SK-N-SH (cell line): ENCODE measurements at regions not wholly inside any gene's neighbourhood (a gene's known extent, or its start where the extent isn't known, plus 50 kb on each side); places are given as distances from the start of the nearest gene placed in this dataset.

ENCODE experiments used
- CTCF ChIA-PET: fragments of 300-600, 350-600 bp; formaldehyde crosslinking; extraction: SDS; loops from one replicate; lab custom pipeline; 2021; lab: Yijun Ruan, JAX
- POLR2A ChIA-PET: fragments of 350-600 bp; sonication (Branson Sonifier 250); formaldehyde crosslinking; extraction: SDS; loops from one replicate; lab custom pipeline; 2020; ENCODE audit warnings: antibody characterized with exemption, inconsistent platforms; lab: Yijun Ruan, JAX
- DNase-seq: peaks from one replicate; pipeline ENCODE4 v3.0.0; 2012
- H2AFZ ChIP-seq: fragments of 200-600 bp; sonication (generic); 2 replicates; pipeline ENCODE4 v1.8.1; 2016; ENCODE audit warnings: antibody characterized with exemption, mild to moderate bottlenecking, low read depth
- H3F3A ChIP-seq: fragments of 200-600 bp; sonication (generic); replicated peaks from 2 replicates; pipeline ENCODE3; 2016; ENCODE audit warnings: antibody characterized with exemption, mild to moderate bottlenecking; ENCODE audit not compliant: insufficient read depth
- H3K27ac ChIP-seq, 2 experiments: fragments of 200-500 bp in 1 of 2; fragments of 200-600 bp in 1 of 2; sonication (Bioruptor generic) in 1 of 2; sonication (generic), shearing (Covaris generic) in 1 of 2; 2 replicates each; pipeline versions ENCODE4 v1.5.1 to v1.6.1; 2014 to 2016; ENCODE audit warnings: low read depth in 2 of 2, inconsistent platforms in 1 of 2, low read length in 1 of 2, mild to moderate bottlenecking in 1 of 2, mixed read lengths in 1 of 2
- H3K27me3 ChIP-seq: fragments of 200-600 bp; sonication (generic), shearing (Covaris generic); 2 replicates; pipeline ENCODE4 v1.6.1; 2016; ENCODE audit warnings: mixed run types; ENCODE audit not compliant: insufficient read depth
- H3K36me3 ChIP-seq, 2 experiments: fragments of 200-500 bp in 1 of 2; fragments of 200-600 bp in 1 of 2; sonication (Bioruptor generic) in 1 of 2; sonication (generic) in 1 of 2; replicated peaks in 1 of 2; 2 replicates each; pipeline versions ENCODE3 to v1.5.1; 2014 to 2016; ENCODE audit warnings: low read length in 1 of 2, mild to moderate bottlenecking in 1 of 2; ENCODE audit not compliant: insufficient read depth in 2 of 2, control insufficient read depth in 1 of 2
- H3K4me1 ChIP-seq, 2 experiments: fragments of 200-500 bp in 1 of 2; fragments of 200-600 bp in 1 of 2; sonication (Bioruptor generic) in 1 of 2; sonication (generic), shearing (Covaris generic) in 1 of 2; 2 replicates each; pipeline versions ENCODE4 v1.5.1 to v1.6.1; 2014 to 2016; ENCODE audit warnings: low read depth in 1 of 2, low read length in 1 of 2, mixed run types in 1 of 2; ENCODE audit not compliant: insufficient read depth in 2 of 2, control insufficient read depth in 1 of 2
- H3K4me2 ChIP-seq: fragments of 200-600 bp; sonication (generic), shearing (Covaris generic); 2 replicates; pipeline ENCODE4 v1.6.1; 2017; ENCODE audit warnings: mixed run types
- H3K4me3 ChIP-seq, 2 experiments: fragments of 200-500 bp in 1 of 2; fragments of 200-600 bp in 1 of 2; sonication (Bioruptor generic) in 1 of 2; sonication (generic), shearing (Covaris generic) in 1 of 2; 2 replicates each; pipeline versions ENCODE4 v1.5.1 to v1.8.1; 2014 to 2016; ENCODE audit warnings: low read depth in 2 of 2, inconsistent platforms in 1 of 2, low read length in 1 of 2, mild to moderate bottlenecking in 1 of 2, mixed read lengths in 1 of 2, moderate library complexity in 1 of 2
- H3K79me2 ChIP-seq: fragments of 200-600 bp; sonication (generic); 2 replicates; pipeline ENCODE4 v1.8.1; 2017; ENCODE audit warnings: mild to moderate bottlenecking; ENCODE audit not compliant: insufficient read depth
- H3K9ac ChIP-seq: fragments of 200-600 bp; sonication (generic); 2 replicates; pipeline ENCODE4 v1.6.1; 2017; ENCODE audit warnings: mixed run types
- H3K9me2 ChIP-seq: fragments of 200-600 bp; sonication (generic); 2 replicates; pipeline ENCODE4 v1.6.1; 2017; ENCODE audit warnings: mixed run types
- H3K9me3 ChIP-seq: fragments of 200-600 bp; sonication (generic); 2 replicates; pipeline ENCODE4 v1.6.1; 2017; ENCODE audit warnings: mixed run types, mild to moderate bottlenecking, moderate library complexity
- H4K20me1 ChIP-seq: fragments of 200-600 bp; sonication (generic); 2 replicates; pipeline ENCODE4 v1.6.1; 2017; ENCODE audit warnings: mild to moderate bottlenecking, mixed run types; ENCODE audit not compliant: insufficient read depth
- ELF1 ChIP-seq: IDR thresholded peaks from 2 replicates; pipeline ENCODE4 v1.4.0; 2012
- EP300 ChIP-seq, 2 experiments: IDR thresholded peaks; 2 replicates each; pipeline versions ENCODE4 v1.4.0 to v1.6.1; 2012; ENCODE audit warnings: borderline replicate concordance in 1 of 2, low read depth in 1 of 2, low read length in 1 of 2
- FOSL2 ChIP-seq: IDR thresholded peaks from 2 replicates; pipeline ENCODE4 v1.4.0; 2012; ENCODE audit warnings: low read depth, mild to moderate bottlenecking, moderate library complexity, borderline replicate concordance
- FOXJ3 ChIP-seq: sonication (generic); formaldehyde crosslinking; IDR thresholded peaks from 2 replicates; pipeline ENCODE4 v1.5.1; 2020; ENCODE audit warnings: mild to moderate bottlenecking, missing genetic modification reagents
- GABPA ChIP-seq: IDR thresholded peaks from 2 replicates; pipeline ENCODE4 v1.4.0; 2012; ENCODE audit warnings: low read depth, mild to moderate bottlenecking
- JUND ChIP-seq: IDR thresholded peaks from 2 replicates; pipeline ENCODE4 v1.4.0; 2012
- NFIC ChIP-seq: IDR thresholded peaks from 2 replicates; pipeline ENCODE4 v1.4.0; 2012; ENCODE audit warnings: borderline replicate concordance
- NRF1 ChIP-seq: IDR thresholded peaks from 2 replicates; pipeline ENCODE4 v1.6.1; 2012; ENCODE audit warnings: low read depth, mild to moderate bottlenecking, low read length
- POLR2AphosphoS5 ChIP-seq: IDR thresholded peaks from 2 replicates; pipeline ENCODE4 v1.6.1; 2012; ENCODE audit warnings: low read depth, low read length
- RCOR1 ChIP-seq: fragments of 150-350 bp; IDR thresholded peaks from 2 replicates; pipeline ENCODE4 v1.6.1; 2017; ENCODE audit warnings: antibody characterized with exemption, low read length
- REST ChIP-seq: IDR thresholded peaks from 2 replicates; pipeline ENCODE4 v1.6.1; 2012; ENCODE audit warnings: mild to moderate bottlenecking, low read depth, low read length, moderate library complexity
- TEAD4 ChIP-seq: IDR thresholded peaks from 2 replicates; pipeline ENCODE4 v1.4.0; 2012; ENCODE audit warnings: mild to moderate bottlenecking, borderline replicate concordance; ENCODE audit not compliant: insufficient read depth
- USF1 ChIP-seq: IDR thresholded peaks from 2 replicates; pipeline ENCODE4 v1.4.0; 2012; ENCODE audit warnings: low read depth, borderline replicate concordance
- ZBTB33 ChIP-seq: IDR thresholded peaks from 2 replicates; pipeline ENCODE4 v1.4.0; 2012; ENCODE audit warnings: low read depth, borderline replicate concordance
- WGBS: methylation state at CpG from one replicate; pipeline ENCODE4 v1.1.6; 2017; ENCODE audit warnings: low lambda C conversion rate; 5-methylcytosine and 5-hydroxymethylcytosine counted together
- TF ChIP-seq, protein P1 (sequence below): fragments of 150-350 bp; IDR thresholded peaks from 2 replicates; pipeline ENCODE4 v1.6.1; 2017; ENCODE audit warnings: antibody characterized with exemption, low read length, low read depth, borderline replicate concordance
- TF ChIP-seq, protein P2 (sequence below): IDR thresholded peaks from 2 replicates; pipeline ENCODE4; 2012

DNA sequence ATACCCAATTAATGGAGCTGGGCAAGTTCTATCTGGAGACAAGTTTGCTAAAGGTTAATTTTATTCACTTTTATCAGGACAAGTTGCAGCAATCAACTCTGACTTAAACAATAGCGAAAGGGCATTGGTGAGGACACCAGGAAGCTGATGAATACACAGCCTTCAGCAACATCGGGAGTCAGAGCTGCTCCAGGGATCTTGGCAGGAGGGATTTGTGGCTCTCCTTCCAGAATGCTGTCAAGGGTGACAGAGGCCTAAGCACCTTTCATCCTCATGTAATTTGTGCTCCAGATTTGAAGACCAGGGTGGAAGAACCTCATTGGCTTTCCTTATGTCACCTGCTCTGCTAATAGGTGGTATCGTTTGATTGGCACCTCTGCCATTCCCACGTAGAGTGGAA is 485.6 kb downstream of the NPIPA7 start:
- ChIA-PET POLR2A (no interaction called here), CTCF (no interaction called here)
- TF ChIP-seq FOXJ3 (no peak), ELF1 (no peak), FOSL2 (no peak), EP300 (IDR thresholded peaks at IDR 0.05; ENCODE audit: borderline replicate concordance in 1 of 2, low read depth in 1 of 2, low read length in 1 of 2) (no peak), RCOR1 (no peak), TEAD4 (no peak), USF1 (no peak), NFIC (no peak), JUND (no peak), GABPA (no peak), REST (no peak), NRF1 (no peak), ZBTB33 (no peak), POLR2AphosphoS5 (no peak)
- TF ChIP-seq, protein P1, sequence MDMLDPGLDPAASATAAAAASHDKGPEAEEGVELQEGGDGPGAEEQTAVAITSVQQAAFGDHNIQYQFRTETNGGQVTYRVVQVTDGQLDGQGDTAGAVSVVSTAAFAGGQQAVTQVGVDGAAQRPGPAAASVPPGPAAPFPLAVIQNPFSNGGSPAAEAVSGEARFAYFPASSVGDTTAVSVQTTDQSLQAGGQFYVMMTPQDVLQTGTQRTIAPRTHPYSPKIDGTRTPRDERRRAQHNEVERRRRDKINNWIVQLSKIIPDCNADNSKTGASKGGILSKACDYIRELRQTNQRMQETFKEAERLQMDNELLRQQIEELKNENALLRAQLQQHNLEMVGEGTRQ: no peak
- TF ChIP-seq, protein P2, sequence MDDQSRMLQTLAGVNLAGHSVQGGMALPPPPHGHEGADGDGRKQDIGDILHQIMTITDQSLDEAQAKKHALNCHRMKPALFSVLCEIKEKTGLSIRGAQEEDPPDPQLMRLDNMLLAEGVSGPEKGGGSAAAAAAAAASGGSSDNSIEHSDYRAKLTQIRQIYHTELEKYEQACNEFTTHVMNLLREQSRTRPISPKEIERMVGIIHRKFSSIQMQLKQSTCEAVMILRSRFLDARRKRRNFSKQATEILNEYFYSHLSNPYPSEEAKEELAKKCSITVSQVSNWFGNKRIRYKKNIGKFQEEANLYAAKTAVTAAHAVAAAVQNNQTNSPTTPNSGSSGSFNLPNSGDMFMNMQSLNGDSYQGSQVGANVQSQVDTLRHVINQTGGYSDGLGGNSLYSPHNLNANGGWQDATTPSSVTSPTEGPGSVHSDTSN: no peak
- Histone ChIP-seq H3K9ac (no peak overlapping the region), H3K9me2 (no peaks in the 10 kb centered on the region), H3K36me3 (no peaks in the 10 kb centered on the region), H3K27ac (no peak overlapping the region), H4K20me1 (no peaks in the 10 kb centered on the region), H3K9me3 (no peaks in the 10 kb centered on the region), H3K79me2 (no peaks in the 10 kb centered on the region), H3K4me3 (no peak overlapping the region), H3K4me2 (no peak overlapping the region), H3F3A (no peaks in the 10 kb centered on the region), H3K4me1 (peaks cover 0 to 5% of the 10 kb centered on the region in 2 experiments; a peak in 1 of 4 replicates), H2AFZ (no peak overlapping the region), H3K27me3 (no peaks in the 10 kb centered on the region)
- 45% methylated on average over 4 of the region's 4 CpGs for WGBS
- no peak for DNase-seq
